ENCODE measurements at regions not wholly inside any gene's neighbourhood (a gene's known extent, or its start where the extent isn't known, plus 50 kb on each side); places are given as distances from the start of the nearest gene placed in this dataset.

DNA sequence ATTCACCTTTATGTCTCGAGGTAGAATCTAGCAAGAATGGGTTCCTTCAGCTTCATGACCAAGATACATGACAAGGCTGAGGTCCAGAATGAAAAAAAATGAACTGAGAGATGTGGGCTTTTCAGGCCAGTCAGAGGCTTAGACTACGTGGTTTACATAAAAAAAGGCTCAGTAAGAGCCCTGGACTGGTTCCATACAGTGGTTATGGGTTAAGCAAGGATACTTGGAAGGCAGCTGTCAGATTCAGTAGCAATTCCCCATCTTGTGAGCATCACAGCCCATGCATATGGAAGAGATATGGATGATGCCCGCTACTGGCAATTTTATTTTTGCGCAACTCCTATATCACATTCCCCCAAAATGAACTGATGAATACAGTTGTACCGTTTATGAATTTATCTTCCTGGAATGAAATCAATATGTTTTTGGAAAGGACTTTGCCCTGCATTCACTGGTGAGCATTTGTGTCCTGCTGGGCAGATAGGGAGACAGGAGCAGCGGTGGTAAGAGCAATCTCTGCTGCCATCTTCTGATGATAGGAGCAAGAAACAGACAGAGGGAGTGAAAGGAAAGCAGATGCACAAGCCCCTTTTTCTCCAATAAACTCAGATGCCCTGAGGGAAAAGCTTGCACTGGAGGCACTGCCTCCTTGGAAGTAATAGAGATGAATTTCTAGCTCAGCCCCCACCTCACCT is 280.4 kb downstream of the GALC start:
- no peak for DNase-seq (ENCODE audit: low read depth)
- H3K4me3 ChIP-seq (ENCODE audit: low read depth, low read length), result no peak overlapping the region
- TF ChIP-seq, protein P1, sequence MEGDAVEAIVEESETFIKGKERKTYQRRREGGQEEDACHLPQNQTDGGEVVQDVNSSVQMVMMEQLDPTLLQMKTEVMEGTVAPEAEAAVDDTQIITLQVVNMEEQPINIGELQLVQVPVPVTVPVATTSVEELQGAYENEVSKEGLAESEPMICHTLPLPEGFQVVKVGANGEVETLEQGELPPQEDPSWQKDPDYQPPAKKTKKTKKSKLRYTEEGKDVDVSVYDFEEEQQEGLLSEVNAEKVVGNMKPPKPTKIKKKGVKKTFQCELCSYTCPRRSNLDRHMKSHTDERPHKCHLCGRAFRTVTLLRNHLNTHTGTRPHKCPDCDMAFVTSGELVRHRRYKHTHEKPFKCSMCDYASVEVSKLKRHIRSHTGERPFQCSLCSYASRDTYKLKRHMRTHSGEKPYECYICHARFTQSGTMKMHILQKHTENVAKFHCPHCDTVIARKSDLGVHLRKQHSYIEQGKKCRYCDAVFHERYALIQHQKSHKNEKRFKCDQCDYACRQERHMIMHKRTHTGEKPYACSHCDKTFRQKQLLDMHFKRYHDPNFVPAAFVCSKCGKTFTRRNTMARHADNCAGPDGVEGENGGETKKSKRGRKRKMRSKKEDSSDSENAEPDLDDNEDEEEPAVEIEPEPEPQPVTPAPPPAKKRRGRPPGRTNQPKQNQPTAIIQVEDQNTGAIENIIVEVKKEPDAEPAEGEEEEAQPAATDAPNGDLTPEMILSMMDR (IDR thresholded peaks at IDR 0.05; ENCODE audit: insufficient read depth, low read depth, low read length, missing control alignments), result no peak

DNA sequence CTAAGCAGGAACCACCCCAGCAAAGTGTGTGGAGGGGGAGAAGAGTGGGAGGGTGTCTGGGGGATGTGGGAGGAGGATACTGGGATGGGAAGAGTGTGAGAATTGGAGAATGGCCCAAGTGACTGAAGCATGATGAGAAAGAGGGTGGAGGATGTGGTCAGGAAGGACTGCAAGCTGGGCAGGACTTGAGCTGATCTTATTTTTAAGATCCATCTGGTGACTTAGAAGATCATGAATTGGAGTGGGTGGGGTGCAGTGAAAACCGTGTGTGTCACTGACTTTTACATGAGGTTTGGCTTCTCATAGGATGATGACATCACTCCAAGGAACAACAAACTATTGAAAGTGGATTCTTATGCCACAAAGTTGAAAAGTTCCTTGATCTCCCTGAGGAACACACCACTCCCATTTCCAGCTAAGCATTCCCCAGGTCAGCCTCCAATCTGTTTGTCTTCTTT is 287.5 kb downstream of the GALC start:
- DNase-seq (ENCODE audit: low read depth), result no peak
- no peak overlapping the region for H3K4me3 ChIP-seq (ENCODE audit: low read depth, low read length)
- TF ChIP-seq, protein P1 (IDR thresholded peaks at IDR 0.05; ENCODE audit: insufficient read depth, low read depth, low read length, missing control alignments), result no peak

DNA sequence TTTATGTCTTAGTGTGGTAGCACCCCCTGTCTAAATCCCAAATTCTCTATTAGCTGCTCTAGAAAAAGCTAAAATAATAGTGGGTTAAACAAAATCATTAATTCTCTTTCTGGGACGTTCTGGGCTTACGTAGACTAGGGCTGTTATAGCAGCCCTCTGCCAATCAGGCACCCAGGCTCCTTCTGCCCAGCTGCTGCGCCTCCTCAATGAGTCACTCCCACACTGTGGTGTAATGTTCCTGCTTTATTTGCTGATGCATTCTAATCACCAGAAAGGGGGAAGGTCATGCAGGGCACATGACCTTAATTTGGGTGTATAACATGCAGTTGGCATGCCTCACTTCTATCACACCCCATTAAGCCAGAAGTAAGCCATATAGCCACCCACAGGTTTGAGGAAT is 294.5 kb downstream of the GALC start:
- no peak for DNase-seq (ENCODE audit: low read depth)
- TF ChIP-seq, protein P1 (IDR thresholded peaks at IDR 0.05; ENCODE audit: insufficient read depth, low read depth, low read length, missing control alignments), result no peak
- no peak overlapping the region for H3K4me3 ChIP-seq (ENCODE audit: low read depth, low read length)

DNA sequence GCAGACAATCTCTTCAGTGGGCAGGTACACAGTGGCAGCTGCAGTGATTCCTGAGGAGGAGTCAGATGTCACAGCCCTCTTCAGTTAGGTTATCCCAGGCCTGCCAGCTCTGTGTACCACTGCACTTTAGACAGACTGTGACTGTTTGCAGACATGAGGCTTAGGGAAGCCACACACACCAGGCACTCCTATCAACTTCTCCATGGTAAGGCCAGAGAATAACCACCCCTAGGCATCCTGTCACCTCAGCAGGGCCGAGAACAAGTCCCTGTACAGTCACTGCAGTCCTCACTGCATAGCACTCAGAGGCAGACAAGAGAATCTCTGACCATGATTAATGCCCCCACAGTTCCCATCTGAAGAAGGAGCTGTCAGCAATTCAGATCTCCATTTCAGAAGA is 296.5 kb downstream of the GALC start:
- TF ChIP-seq, protein P1 (IDR thresholded peaks at IDR 0.05; ENCODE audit: insufficient read depth, low read depth, low read length, missing control alignments), result no peak
- no peak for DNase-seq (ENCODE audit: low read depth)
- no peak overlapping the region for H3K4me3 ChIP-seq (ENCODE audit: low read depth, low read length)

DNA sequence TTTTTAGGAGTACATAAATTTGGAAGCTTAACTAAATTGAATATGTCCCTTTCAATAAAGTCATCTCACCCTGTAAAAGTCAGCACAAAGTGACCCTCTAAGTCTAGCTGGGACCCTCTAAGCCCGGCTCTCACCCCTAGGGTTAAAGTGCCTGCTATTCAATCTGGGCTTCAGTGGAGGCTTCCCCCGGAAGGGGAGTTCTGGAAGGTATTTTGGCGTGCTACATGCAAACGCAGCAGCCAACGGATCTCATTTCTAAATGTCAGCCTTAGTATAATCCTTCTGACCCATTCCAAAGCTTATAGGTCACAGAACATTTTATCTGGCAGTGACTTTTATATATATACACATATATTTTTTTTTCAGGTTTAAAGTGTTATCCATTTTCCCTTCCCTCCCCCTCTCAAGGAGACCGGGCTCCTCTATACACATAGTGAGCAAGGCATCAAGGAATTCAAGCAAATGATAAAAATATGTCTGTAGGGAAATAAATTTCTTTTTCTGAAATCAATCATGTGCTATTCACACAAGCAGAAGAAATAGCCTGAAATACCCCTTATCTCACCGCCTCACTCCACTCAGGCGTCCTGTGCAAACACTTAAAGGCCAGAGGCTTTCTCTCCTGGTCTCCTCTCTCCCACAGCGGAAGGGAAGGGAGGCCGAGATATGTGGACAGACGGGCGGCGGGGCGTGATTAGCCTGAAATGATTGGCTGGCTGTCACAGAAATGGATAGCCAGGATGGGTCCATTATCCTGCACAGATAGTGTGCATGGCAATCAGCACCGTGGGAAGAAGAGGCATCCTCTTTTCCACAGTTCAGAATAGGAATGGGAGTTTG is 301.7 kb downstream of the GALC start:
- TF ChIP-seq, protein P1 (IDR thresholded peaks at IDR 0.05; ENCODE audit: insufficient read depth, low read depth, low read length, missing control alignments), result no peak
- no peak overlapping the region for H3K4me3 ChIP-seq (ENCODE audit: low read depth, low read length)
- no peak for DNase-seq (ENCODE audit: low read depth)

DNA sequence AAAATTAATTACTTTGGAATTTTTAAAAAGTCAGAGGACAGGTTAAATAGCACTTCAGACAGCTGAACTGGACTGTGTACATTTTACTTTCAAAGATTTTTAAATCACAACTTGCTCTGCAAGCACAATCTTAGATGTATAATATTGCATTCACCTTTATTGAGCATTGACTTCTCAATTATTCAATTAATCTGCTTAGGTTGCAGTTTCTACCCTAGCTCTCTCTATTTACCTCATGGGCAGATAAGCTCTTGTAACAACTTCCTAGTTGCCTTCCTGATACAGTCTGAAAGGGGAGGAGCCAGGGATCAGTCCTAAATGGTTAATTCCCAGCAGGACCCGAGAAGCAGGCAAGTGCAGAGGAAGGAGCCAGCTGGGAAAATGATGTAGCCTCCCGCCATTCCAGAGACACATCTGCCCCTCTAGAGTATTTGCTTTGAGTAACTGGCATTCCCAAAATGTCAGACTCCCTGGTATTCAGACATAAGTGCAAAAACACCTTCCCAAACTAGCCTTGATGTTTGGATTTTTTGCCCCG is 302.8 kb downstream of the GALC start:
- H3K4me3 ChIP-seq (ENCODE audit: low read depth, low read length), result no peak overlapping the region
- no peak for DNase-seq (ENCODE audit: low read depth)
- TF ChIP-seq, protein P1 (IDR thresholded peaks at IDR 0.05; ENCODE audit: insufficient read depth, low read depth, low read length, missing control alignments), result no peak

Data from GM12865 (cell line).